PFSK-1 (cell line): ENCODE measurements at regions not wholly inside any gene's neighbourhood (a gene's known extent, or its start where the extent isn't known, plus 50 kb on each side); places are given as distances from the start of the nearest gene placed in this dataset.

Experiments used
- FOXP2 ChIP-seq: optimal IDR thresholded peaks from 2 replicates; pipeline ENCODE3; 2011; ENCODE audit warnings: borderline replicate concordance, control low read depth, inconsistent platforms; ENCODE audit not compliant: insufficient read depth; ENCODE audit errors: extremely low read length, extremely low read depth
- POLR2AphosphoS5 ChIP-seq: IDR thresholded peaks from 2 replicates; pipeline ENCODE4 v1.6.1; 2012; ENCODE audit warnings: low read depth, mild to moderate bottlenecking, control low read depth, low read length, moderate library complexity
- REST ChIP-seq, 2 experiments: IDR thresholded peaks; 2 replicates each; pipeline versions ENCODE4 v1.6.1 to v1.8.0; 2011 to 2012; ENCODE audit warnings: low read depth in 2 of 2, low read length in 2 of 2, control low read depth in 1 of 2, inconsistent platforms in 1 of 2, mild to moderate bottlenecking in 1 of 2, moderate library complexity in 1 of 2; ENCODE audit not compliant: insufficient read depth in 1 of 2

DNA sequence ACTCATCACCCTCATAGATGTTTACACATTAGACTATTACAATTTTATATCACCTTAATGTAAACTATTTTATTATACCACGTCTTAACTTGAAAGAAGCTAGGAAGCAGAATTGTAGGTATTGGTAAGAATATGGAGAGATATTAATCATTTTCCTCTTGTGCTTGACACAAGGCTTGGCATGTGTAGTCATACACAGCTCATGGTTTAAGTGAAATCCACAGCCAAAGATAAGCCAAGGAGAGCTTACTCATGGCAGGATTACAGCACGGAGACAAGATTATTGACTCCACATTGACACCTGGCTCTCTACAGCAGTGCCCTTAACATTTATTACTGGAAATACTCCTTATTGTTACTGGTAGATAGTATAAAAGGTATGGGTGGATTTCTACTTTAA lies 68.4 kb upstream of the ADGRL4 start:
- TF ChIP-seq FOXP2 (no peak), REST (IDR thresholded peaks at IDR 0.05; ENCODE audit: insufficient read depth in 1 of 2, low read depth in 2 of 2, low read length in 2 of 2) (no peak), POLR2AphosphoS5 (no peak)
